ENCODE measurements at regions not wholly inside any gene's neighbourhood (a gene's known extent, or its start where the extent isn't known, plus 50 kb on each side); places are given as distances from the start of the nearest gene placed in this dataset.

DNA sequence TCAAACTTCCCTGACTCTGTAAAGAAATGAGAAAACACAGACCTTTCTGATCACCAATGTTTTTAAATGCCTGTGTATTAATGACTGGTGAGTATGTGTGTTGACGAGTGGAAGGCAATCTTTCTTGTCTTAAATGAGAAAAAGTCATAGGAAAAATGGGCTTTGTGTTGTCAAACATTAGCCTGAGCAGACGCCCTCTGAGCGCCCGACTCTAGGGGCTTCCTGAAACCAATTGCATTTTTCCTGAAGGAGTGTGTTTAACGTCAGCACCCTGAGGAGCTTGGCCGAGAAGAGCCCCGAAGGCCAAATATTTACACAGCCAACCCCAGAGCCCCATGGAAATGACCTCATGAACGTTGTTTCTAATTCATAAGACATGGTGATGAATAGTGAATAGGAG is 154.3 kb downstream of the PHF2 start:
- peaks cover 3 to 22% (median 19%) of the 10 kb centered on the region in 6 donors for H3K9me3 Mint-ChIP-seq
- no peaks in the 10 kb centered on the region for H3K36me3 Mint-ChIP-seq
- no peaks in the 10 kb centered on the region for H3K4me1 Mint-ChIP-seq
- no peak for DNase-seq
- H3K27me3 Mint-ChIP-seq (ENCODE audit: low read depth in 3 of 3), result peaks cover 6 to 16% (median 14%) of the 10 kb centered on the region in 3 donors
- no peak overlapping the region for H3K27ac Mint-ChIP-seq
- H3K4me3 Mint-ChIP-seq, result no peak overlapping the region

DNA sequence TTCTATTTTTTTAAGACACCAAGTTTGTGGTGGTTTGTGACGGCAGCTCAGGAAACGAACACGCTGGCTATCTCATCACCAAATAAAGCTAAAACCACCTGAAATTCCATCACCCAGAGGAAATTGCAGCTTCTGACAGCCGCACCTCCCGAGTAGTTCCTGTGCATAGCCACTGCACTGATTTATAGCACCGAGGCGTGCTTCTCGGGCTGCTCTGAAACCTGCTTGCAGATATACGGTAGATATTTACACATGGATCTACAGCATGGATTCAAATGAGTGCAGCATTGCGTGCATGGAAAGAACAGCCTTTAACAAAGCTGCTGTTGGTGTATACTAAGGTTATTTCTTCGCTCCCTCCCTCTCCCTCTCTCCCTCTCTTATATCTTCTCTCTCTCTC is 153.8 kb downstream of the PHF2 start:
- no peaks in the 10 kb centered on the region for H3K4me1 Mint-ChIP-seq
- H3K4me3 Mint-ChIP-seq, result no peak overlapping the region
- peaks cover 6 to 16% (median 14%) of the 10 kb centered on the region in 3 donors for H3K27me3 Mint-ChIP-seq (ENCODE audit: low read depth in 3 of 3)
- H3K36me3 Mint-ChIP-seq, result no peaks in the 10 kb centered on the region
- peaks cover 3 to 22% (median 18%) of the 10 kb centered on the region in 6 donors for H3K9me3 Mint-ChIP-seq
- H3K27ac Mint-ChIP-seq, result no peak overlapping the region
- DNase-seq, result no peak
